SK-N-SH treated with all-trans-retinoic acid at 6 μM for 48 hours (cell line): ENCODE measurements at regions not wholly inside any gene's neighbourhood (a gene's known extent, or its start where the extent isn't known, plus 50 kb on each side); places are given as distances from the start of the nearest gene placed in this dataset.

Source experiments
- ATAC-seq: fragments of 200-7000 bp; cut with Tn5 transposase; 3 replicates; pipeline ENCODE4 v1.9.1; 2020; ENCODE audit warnings: mild to moderate bottlenecking, moderate library complexity
- ARNTL ChIP-seq: fragments of 450-650 bp; formaldehyde crosslinking; IDR thresholded peaks from 2 replicates; pipeline ENCODE4 v1.5.0; 2020; ENCODE audit warnings: low read depth, mild to moderate bottlenecking, moderate library complexity, borderline replicate concordance
- CSDC2 ChIP-seq: fragments of 250-450 bp; sonication (Bioruptor Pico); IDR thresholded peaks from 2 replicates; pipeline ENCODE4 v1.5.0; 2020; ENCODE audit warnings: mild to moderate bottlenecking, moderate library complexity
- CSRNP3 ChIP-seq: fragments of 250-450 bp; sonication (Bioruptor Pico); IDR thresholded peaks from 2 replicates; pipeline ENCODE4 v1.5.1; 2021; ENCODE audit warnings: mild to moderate bottlenecking, moderate library complexity
- ESRRG ChIP-seq: fragments of 250-450 bp; sonication (Bioruptor Pico); IDR thresholded peaks from 2 replicates; pipeline ENCODE4 v1.6.1; 2021; ENCODE audit warnings: mild to moderate bottlenecking
- GLIS3 ChIP-seq: fragments of 250-450 bp; sonication (Bioruptor Pico); IDR thresholded peaks from 2 replicates; pipeline ENCODE4 v1.5.0; 2020; ENCODE audit warnings: mild to moderate bottlenecking, moderate library complexity
- ISL1 ChIP-seq: fragments of 250-450 bp; sonication (Bioruptor Pico); IDR thresholded peaks from 2 replicates; pipeline ENCODE4 v2.1.2; 2022; ENCODE audit warnings: mild to moderate bottlenecking, moderate library complexity
- OSR1 ChIP-seq: fragments of 250-450 bp; sonication (Bioruptor Pico); IDR thresholded peaks from 2 replicates; pipeline ENCODE4 v1.8.0; 2022; ENCODE audit warnings: moderate library complexity, mild to moderate bottlenecking, inconsistent platforms
- PATZ1 ChIP-seq: fragments of 250-450 bp; sonication (Bioruptor Pico); IDR thresholded peaks from 2 replicates; pipeline ENCODE4 v1.8.0; 2020; ENCODE audit warnings: mild to moderate bottlenecking, moderate library complexity, borderline replicate concordance
- POU6F1 ChIP-seq: fragments of 250-450 bp; sonication (Bioruptor Pico); IDR thresholded peaks from 2 replicates; pipeline ENCODE4 v1.8.0; 2021; ENCODE audit warnings: low read depth, mild to moderate bottlenecking, moderate library complexity, borderline replicate concordance
- PPARA ChIP-seq: fragments of 250-450 bp; sonication (Bioruptor Pico); IDR thresholded peaks from 2 replicates; pipeline ENCODE4 v1.5.0; 2020; ENCODE audit warnings: mild to moderate bottlenecking, borderline replicate concordance
- SNAI2 ChIP-seq: fragments of 250-450 bp; sonication (Bioruptor Pico); IDR thresholded peaks from 2 replicates; pipeline ENCODE4 v1.5.0; 2020; ENCODE audit warnings: mild to moderate bottlenecking, moderate library complexity
- TCF4 ChIP-seq: fragments of 250-450 bp; sonication (Bioruptor Pico); IDR thresholded peaks from 2 replicates; pipeline ENCODE4 v1.8.0; 2021; ENCODE audit warnings: mild to moderate bottlenecking, moderate library complexity, borderline replicate concordance
- TOX ChIP-seq: fragments of 250-450 bp; sonication (Bioruptor Pico); IDR thresholded peaks from 2 replicates; pipeline ENCODE4 v1.8.0; 2021; ENCODE audit warnings: mild to moderate bottlenecking, moderate library complexity, borderline replicate concordance
- TSHZ2 ChIP-seq: fragments of 250-450 bp; sonication (Bioruptor Pico); IDR thresholded peaks from 2 replicates; pipeline ENCODE4 v1.5.0; 2020; ENCODE audit warnings: mild to moderate bottlenecking, moderate library complexity
- ZFP3 ChIP-seq: fragments of 250-450 bp; sonication (Bioruptor Pico); IDR thresholded peaks from 2 replicates; pipeline ENCODE4 v1.5.0; 2020; ENCODE audit warnings: mild to moderate bottlenecking, moderate library complexity
- ZFP30 ChIP-seq: fragments of 450-650 bp; formaldehyde crosslinking; IDR thresholded peaks from 2 replicates; pipeline ENCODE4 v1.5.0; 2022; ENCODE audit warnings: mild to moderate bottlenecking, moderate library complexity
- ZNF565 ChIP-seq: fragments of 450-650 bp; formaldehyde crosslinking; conservative IDR thresholded peaks from 2 replicates; pipeline ENCODE4 v1.5.0; 2020; ENCODE audit warnings: low read depth, mild to moderate bottlenecking, moderate library complexity
- ZNF70 ChIP-seq: fragments of 450-650 bp; formaldehyde crosslinking; IDR thresholded peaks from 2 replicates; pipeline ENCODE4 v1.5.0; 2020; ENCODE audit warnings: mild to moderate bottlenecking, moderate library complexity
- ZNF8 ChIP-seq: fragments of 450-650 bp; formaldehyde crosslinking; IDR thresholded peaks from 2 replicates; pipeline ENCODE4 v1.5.0; 2020; ENCODE audit warnings: mild to moderate bottlenecking, moderate library complexity

- TF ChIP-seq CSDC2 (CRISPR knock-in tag), result no peak
- no peak for TF ChIP-seq ESRRG (CRISPR knock-in tag)
- no peak for TF ChIP-seq TOX (CRISPR knock-in tag)
- no peak for TF ChIP-seq SNAI2
- no peak for TF ChIP-seq OSR1
- TF ChIP-seq ARNTL (CRISPR knock-in tag), result no peak
- TF ChIP-seq POU6F1, result no peak
- TF ChIP-seq TSHZ2, result no peak
- TF ChIP-seq ISL1, result no peak
- TF ChIP-seq PATZ1, result no peak
- no peak for TF ChIP-seq CSRNP3 (CRISPR knock-in tag)
- no peak for TF ChIP-seq GLIS3
- TF ChIP-seq ZNF70 (CRISPR knock-in tag), result no peak
- no peak for ATAC-seq
Measured at GRCh38 chr15:31545257-31545656, 218.6 kb downstream of the KLF13 start.

GRCh38 chr15:31550211-31550977, 223.8 kb downstream of the KLF13 start:
- no peak for TF ChIP-seq TCF4 (CRISPR knock-in tag)
- no peak for TF ChIP-seq TSHZ2
- no peak for TF ChIP-seq CSDC2 (CRISPR knock-in tag)
- TF ChIP-seq PATZ1, result no peak
- TF ChIP-seq ESRRG (CRISPR knock-in tag), result no peak
- no peak for TF ChIP-seq ZFP30 (CRISPR knock-in tag)
- no peak for TF ChIP-seq PPARA (CRISPR knock-in tag)
- no peak for TF ChIP-seq TOX (CRISPR knock-in tag)
- TF ChIP-seq OSR1, result no peak
- TF ChIP-seq POU6F1, result no peak
- TF ChIP-seq ZNF565 (CRISPR knock-in tag), result no peak
- no peak for TF ChIP-seq ISL1
- no peak for TF ChIP-seq ZFP3
- no peak for TF ChIP-seq ZNF8 (CRISPR knock-in tag)
- TF ChIP-seq GLIS3, result no peak
- no peak for ATAC-seq
